NCI-H1417 (cell line): ENCODE measurements at regions not wholly inside any gene's neighbourhood (a gene's known extent, or its start where the extent isn't known, plus 50 kb on each side); places are given as distances from the start of the nearest gene placed in this dataset.
"Not testable (repeated sequence)": the region's sequence is repeated elsewhere in the genome, so short reads cannot be mapped to it uniquely, and the experiment has no call there.

Source experiments
- DNase-seq, 3 experiments: peaks; one replicate each; lab custom pipeline; 2025; lab: John Stamatoyannopoulos, UW

GRCh38 chr6:168825226-168826077 is 384.5 kb downstream of the SMOC2 start:
- DNase-seq, result no peak

- DNase-seq, result no peak
Measured at GRCh38 chr6:168823397-168824212, 382.6 kb downstream of the SMOC2 start.

- DNase-seq, result no peak
Measured at GRCh38 chr6:168822376-168822775, 381.4 kb downstream of the SMOC2 start.

- no peak for DNase-seq
Measured at GRCh38 chr6:168819546-168819945, 378.6 kb downstream of the SMOC2 start.

- DNase-seq, result no peak
Measured at GRCh38 chr6:168817558-168818159, 376.7 kb downstream of the SMOC2 start.

GRCh38 chr6:168815229-168815628 is 374.2 kb downstream of the SMOC2 start:
- DNase-seq, result no peak

- no peak for DNase-seq
Measured at GRCh38 chr6:168808232-168808631, 367.2 kb downstream of the SMOC2 start.

GRCh38 chr6:168804331-168804730 is 363.3 kb downstream of the SMOC2 start:
- peak in 1 of 3 experiments; percentile 30 for DNase-seq

- DNase-seq, result no peak
Measured at GRCh38 chr6:168803874-168804273, 362.9 kb downstream of the SMOC2 start.

GRCh38 chr6:168799067-168799466 is 358.1 kb downstream of the SMOC2 start:
- DNase-seq, result peak in 2 of 3 experiments; percentile 23 to 60

- no peak for DNase-seq
Measured at GRCh38 chr6:168796106-168796505, 355.1 kb downstream of the SMOC2 start.

- DNase-seq, result not testable (repeated sequence)
Measured at GRCh38 chr6:168795611-168796010, 354.6 kb downstream of the SMOC2 start.

GRCh38 chr6:168794491-168794890 is 353.5 kb downstream of the SMOC2 start:
- no peak for DNase-seq

- no peak for DNase-seq
Measured at GRCh38 chr6:168793649-168794048, 352.7 kb downstream of the SMOC2 start.

GRCh38 chr6:168791917-168792316 is 350.9 kb downstream of the SMOC2 start:
- no peak for DNase-seq

GRCh38 chr6:168789699-168790098 is 348.7 kb downstream of the SMOC2 start:
- no peak for DNase-seq

- DNase-seq, result no peak
Measured at GRCh38 chr6:168785720-168786511, 344.9 kb downstream of the SMOC2 start.

GRCh38 chr6:168784426-168784825 is 343.4 kb downstream of the SMOC2 start:
- no peak for DNase-seq

GRCh38 chr6:168783720-168784119 is 342.7 kb downstream of the SMOC2 start:
- DNase-seq, result no peak

GRCh38 chr6:168782187-168782751 is 341.3 kb downstream of the SMOC2 start:
- peak in 2 of 3 experiments; percentile 79 to 92 for DNase-seq

GRCh38 chr6:168778201-168778600 is 337.2 kb downstream of the SMOC2 start:
- DNase-seq, result no peak
